ENCODE measurements at regions not wholly inside any gene's neighbourhood (a gene's known extent, or its start where the extent isn't known, plus 50 kb on each side); places are given as distances from the start of the nearest gene placed in this dataset.
A peak's percentile ranks its signal among the peaks of the same experiment; 100 is the strongest.

- no peak for DNase-seq (ENCODE audit: low read depth in 2 of 3, low spot score in 2 of 3)
Measured at GRCh38 chr6:37105148-37106050, 64.6 kb upstream of the PIM1 start.

GRCh38 chr6:37106051-37106363, 63.9 kb upstream of the PIM1 start:
- DNase-seq (ENCODE audit: low read depth in 2 of 3, low spot score in 2 of 3): no peak

- DNase-seq (ENCODE audit: low read depth in 2 of 3, low spot score in 2 of 3): no peak
Measured at GRCh38 chr6:37106554-37106953, 63.4 kb upstream of the PIM1 start.

GRCh38 chr6:37106982-37107491, 62.9 kb upstream of the PIM1 start:
- DNase-seq (ENCODE audit: low read depth in 2 of 3, low spot score in 2 of 3): no peak

- DNase-seq (ENCODE audit: low read depth in 2 of 3, low spot score in 2 of 3): no peak
Measured at GRCh38 chr6:37109714-37110499, 60.0 kb upstream of the PIM1 start.

- peak in 1 of 3 experiments; percentile 13 for DNase-seq (ENCODE audit: low read depth in 2 of 3, low spot score in 2 of 3)
Measured at GRCh38 chr6:37110500-37111461, 59.2 kb upstream of the PIM1 start.

- DNase-seq (ENCODE audit: low read depth in 2 of 3, low spot score in 2 of 3): no peak
Measured at GRCh38 chr6:37113976-37114375, 56.0 kb upstream of the PIM1 start.

- DNase-seq (ENCODE audit: low read depth in 2 of 3, low spot score in 2 of 3): no peak
Measured at GRCh38 chr6:37114612-37115011, 55.3 kb upstream of the PIM1 start.

- DNase-seq (ENCODE audit: low read depth in 2 of 3, low spot score in 2 of 3): no peak
Measured at GRCh38 chr6:37115236-37115895, 54.6 kb upstream of the PIM1 start.

GRCh38 chr6:37116326-37116725, 53.6 kb upstream of the PIM1 start:
- no peak for DNase-seq (ENCODE audit: low read depth in 2 of 3, low spot score in 2 of 3)

GRCh38 chr6:37119387-37119886, 50.5 kb upstream of the PIM1 start:
- DNase-seq (ENCODE audit: low read depth in 2 of 3, low spot score in 2 of 3): no peak

Data from activated CD8-positive, alpha-beta memory T cell treated with anti-CD3 and anti-CD28 coated beads for 48 hours (primary cell).